HepG2 (cell line): ENCODE measurements at regions not wholly inside any gene's neighbourhood (a gene's known extent, or its start where the extent isn't known, plus 50 kb on each side); places are given as distances from the start of the nearest gene placed in this dataset.

Experiments used
- BCL3 ChIP-seq: sonication (generic); formaldehyde crosslinking; IDR thresholded peaks from 2 replicates; pipeline ENCODE4 v1.5.1; 2020; ENCODE audit warnings: mild to moderate bottlenecking, missing genetic modification reagents, moderate library complexity
- NCOA2 ChIP-seq: sonication (generic); formaldehyde crosslinking; IDR thresholded peaks from 2 replicates; pipeline ENCODE4 v1.8.0; 2022; ENCODE audit warnings: inconsistent platforms
- REPIN1 ChIP-seq: sonication (generic); formaldehyde crosslinking; IDR thresholded peaks from 2 replicates; pipeline ENCODE4 v1.8.0; 2022; ENCODE audit warnings: missing genetic modification reagents, low read depth, mild to moderate bottlenecking, borderline replicate concordance
- TFE3 ChIP-seq: IDR thresholded peaks from 2 replicates; pipeline ENCODE4 v1.6.1; 2016
- ZNF282 ChIP-seq: fragments of 450-650 bp; IDR thresholded peaks from 2 replicates; pipeline ENCODE4 v1.6.1; 2018; ENCODE audit not compliant: partially characterized antibody
- ZSCAN20 ChIP-seq: sonication (generic); formaldehyde crosslinking; IDR thresholded peaks from 2 replicates; pipeline ENCODE4 v1.4.0; 2020; ENCODE audit warnings: missing genetic modification reagents, mild to moderate bottlenecking, borderline replicate concordance
- TF ChIP-seq, protein P1 (sequence below): sonication (generic); formaldehyde crosslinking; IDR thresholded peaks from 2 replicates; pipeline ENCODE4 v1.5.0; 2020; ENCODE audit warnings: mild to moderate bottlenecking, missing genetic modification reagents, moderate library complexity
- TF ChIP-seq, protein P2 (sequence below): sonication (generic); formaldehyde crosslinking; IDR thresholded peaks from 2 replicates; pipeline ENCODE4 v1.4.0; 2020; ENCODE audit warnings: missing genetic modification reagents, borderline replicate concordance
- TF ChIP-seq, protein P3 (sequence below): sonication (generic); formaldehyde crosslinking; IDR thresholded peaks from 2 replicates; pipeline ENCODE4 v1.8.1; 2023; ENCODE audit warnings: missing genetic modification reagents, mild to moderate bottlenecking, borderline replicate concordance
- TF ChIP-seq, protein P4 (sequence below), 2 experiments: sonication (generic) in 1 of 2; formaldehyde crosslinking in 1 of 2; IDR thresholded peaks; 2 replicates each; pipeline versions ENCODE4 v1.6.1 to v1.9.0; 2014 to 2022; ENCODE audit warnings: antibody characterized with exemption in 1 of 2, borderline replicate concordance in 1 of 2, inconsistent platforms in 1 of 2, low read depth in 1 of 2, missing genetic modification reagents in 1 of 2

GRCh38 chr20:51131811-51132210 lies 108.9 kb upstream of the KCNG1 start:
- TF ChIP-seq NCOA2 (no peak), ZNF282 (no peak), BCL3 (CRISPR knock-in tag) (no peak), ZSCAN20 (CRISPR knock-in tag) (no peak), TFE3 (CRISPR knock-in tag) (no peak), REPIN1 (CRISPR knock-in tag) (no peak)
- TF ChIP-seq, protein P1, sequence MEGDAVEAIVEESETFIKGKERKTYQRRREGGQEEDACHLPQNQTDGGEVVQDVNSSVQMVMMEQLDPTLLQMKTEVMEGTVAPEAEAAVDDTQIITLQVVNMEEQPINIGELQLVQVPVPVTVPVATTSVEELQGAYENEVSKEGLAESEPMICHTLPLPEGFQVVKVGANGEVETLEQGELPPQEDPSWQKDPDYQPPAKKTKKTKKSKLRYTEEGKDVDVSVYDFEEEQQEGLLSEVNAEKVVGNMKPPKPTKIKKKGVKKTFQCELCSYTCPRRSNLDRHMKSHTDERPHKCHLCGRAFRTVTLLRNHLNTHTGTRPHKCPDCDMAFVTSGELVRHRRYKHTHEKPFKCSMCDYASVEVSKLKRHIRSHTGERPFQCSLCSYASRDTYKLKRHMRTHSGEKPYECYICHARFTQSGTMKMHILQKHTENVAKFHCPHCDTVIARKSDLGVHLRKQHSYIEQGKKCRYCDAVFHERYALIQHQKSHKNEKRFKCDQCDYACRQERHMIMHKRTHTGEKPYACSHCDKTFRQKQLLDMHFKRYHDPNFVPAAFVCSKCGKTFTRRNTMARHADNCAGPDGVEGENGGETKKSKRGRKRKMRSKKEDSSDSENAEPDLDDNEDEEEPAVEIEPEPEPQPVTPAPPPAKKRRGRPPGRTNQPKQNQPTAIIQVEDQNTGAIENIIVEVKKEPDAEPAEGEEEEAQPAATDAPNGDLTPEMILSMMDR: no peak
- TF ChIP-seq, protein P2, sequence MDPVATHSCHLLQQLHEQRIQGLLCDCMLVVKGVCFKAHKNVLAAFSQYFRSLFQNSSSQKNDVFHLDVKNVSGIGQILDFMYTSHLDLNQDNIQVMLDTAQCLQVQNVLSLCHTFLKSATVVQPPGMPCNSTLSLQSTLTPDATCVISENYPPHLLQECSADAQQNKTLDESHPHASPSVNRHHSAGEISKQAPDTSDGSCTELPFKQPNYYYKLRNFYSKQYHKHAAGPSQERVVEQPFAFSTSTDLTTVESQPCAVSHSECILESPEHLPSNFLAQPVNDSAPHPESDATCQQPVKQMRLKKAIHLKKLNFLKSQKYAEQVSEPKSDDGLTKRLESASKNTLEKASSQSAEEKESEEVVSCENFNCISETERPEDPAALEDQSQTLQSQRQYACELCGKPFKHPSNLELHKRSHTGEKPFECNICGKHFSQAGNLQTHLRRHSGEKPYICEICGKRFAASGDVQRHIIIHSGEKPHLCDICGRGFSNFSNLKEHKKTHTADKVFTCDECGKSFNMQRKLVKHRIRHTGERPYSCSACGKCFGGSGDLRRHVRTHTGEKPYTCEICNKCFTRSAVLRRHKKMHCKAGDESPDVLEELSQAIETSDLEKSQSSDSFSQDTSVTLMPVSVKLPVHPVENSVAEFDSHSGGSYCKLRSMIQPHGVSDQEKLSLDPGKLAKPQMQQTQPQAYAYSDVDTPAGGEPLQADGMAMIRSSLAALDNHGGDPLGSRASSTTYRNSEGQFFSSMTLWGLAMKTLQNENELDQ (CRISPR knock-in tag): no peak
- TF ChIP-seq, protein P3, sequence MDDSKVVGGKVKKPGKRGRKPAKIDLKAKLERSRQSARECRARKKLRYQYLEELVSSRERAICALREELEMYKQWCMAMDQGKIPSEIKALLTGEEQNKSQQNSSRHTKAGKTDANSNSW (CRISPR knock-in tag): no peak
- TF ChIP-seq, protein P4, sequence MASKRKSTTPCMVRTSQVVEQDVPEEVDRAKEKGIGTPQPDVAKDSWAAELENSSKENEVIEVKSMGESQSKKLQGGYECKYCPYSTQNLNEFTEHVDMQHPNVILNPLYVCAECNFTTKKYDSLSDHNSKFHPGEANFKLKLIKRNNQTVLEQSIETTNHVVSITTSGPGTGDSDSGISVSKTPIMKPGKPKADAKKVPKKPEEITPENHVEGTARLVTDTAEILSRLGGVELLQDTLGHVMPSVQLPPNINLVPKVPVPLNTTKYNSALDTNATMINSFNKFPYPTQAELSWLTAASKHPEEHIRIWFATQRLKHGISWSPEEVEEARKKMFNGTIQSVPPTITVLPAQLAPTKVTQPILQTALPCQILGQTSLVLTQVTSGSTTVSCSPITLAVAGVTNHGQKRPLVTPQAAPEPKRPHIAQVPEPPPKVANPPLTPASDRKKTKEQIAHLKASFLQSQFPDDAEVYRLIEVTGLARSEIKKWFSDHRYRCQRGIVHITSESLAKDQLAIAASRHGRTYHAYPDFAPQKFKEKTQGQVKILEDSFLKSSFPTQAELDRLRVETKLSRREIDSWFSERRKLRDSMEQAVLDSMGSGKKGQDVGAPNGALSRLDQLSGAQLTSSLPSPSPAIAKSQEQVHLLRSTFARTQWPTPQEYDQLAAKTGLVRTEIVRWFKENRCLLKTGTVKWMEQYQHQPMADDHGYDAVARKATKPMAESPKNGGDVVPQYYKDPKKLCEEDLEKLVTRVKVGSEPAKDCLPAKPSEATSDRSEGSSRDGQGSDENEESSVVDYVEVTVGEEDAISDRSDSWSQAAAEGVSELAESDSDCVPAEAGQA (IDR thresholded peaks at IDR 0.05; ENCODE audit: low read depth): no peak
- TF ChIP-seq, protein P4 (CRISPR knock-in tag; IDR thresholded peaks at IDR 0.05; ENCODE audit: borderline replicate concordance): no peak
